IMR-90 (cell line): ENCODE measurements at regions not wholly inside any gene's neighbourhood (a gene's known extent, or its start where the extent isn't known, plus 50 kb on each side); places are given as distances from the start of the nearest gene placed in this dataset.

Source experiments
- CEBPB ChIP-seq: IDR thresholded peaks from 2 replicates; pipeline ENCODE4 v1.6.1; 2012; ENCODE audit warnings: low read depth, low read length, improper control_type of control experiment
- CHD1 ChIP-seq: IDR thresholded peaks from 2 replicates; pipeline ENCODE4 v1.6.1; 2012; ENCODE audit warnings: low read depth, low read length, improper control_type of control experiment
- CTCF ChIP-seq: conservative IDR thresholded peaks from 2 replicates; pipeline ENCODE4 v1.5.1; 2012; ENCODE audit warnings: mild to moderate bottlenecking, low read depth, low read length, improper control_type of control experiment
- MAFK ChIP-seq: IDR thresholded peaks from 2 replicates; pipeline ENCODE4 v1.6.1; 2012; ENCODE audit warnings: low read depth, low read length, improper control_type of control experiment
- POLR2A ChIP-seq: IDR thresholded peaks from 2 replicates; pipeline ENCODE4 v1.6.1; 2012; ENCODE audit warnings: mild to moderate bottlenecking, low read depth, low read length
- RAD21 ChIP-seq: IDR thresholded peaks from 2 replicates; pipeline ENCODE4 v1.6.1; 2012; ENCODE audit warnings: low read length, improper control_type of control experiment
- RCOR1 ChIP-seq: IDR thresholded peaks from 2 replicates; pipeline ENCODE4 v1.6.1; 2012; ENCODE audit warnings: mild to moderate bottlenecking, low read length, improper control_type of control experiment; ENCODE audit not compliant: insufficient replicate concordance
- RFX5 ChIP-seq: IDR thresholded peaks from 2 replicates; pipeline ENCODE4 v1.8.0; 2012; ENCODE audit warnings: low read depth, mild to moderate bottlenecking, low read length, moderate library complexity

GRCh38 chr12:73124480-73124879 is 852.3 kb downstream of the TRHDE start:
- TF ChIP-seq CTCF (no peak), POLR2A (no peak), CEBPB (no peak), MAFK (no peak), RCOR1 (no peak), CHD1 (no peak), RFX5 (no peak), RAD21 (no peak)
